ENCODE measurements at regions not wholly inside any gene's neighbourhood (a gene's known extent, or its start where the extent isn't known, plus 50 kb on each side); places are given as distances from the start of the nearest gene placed in this dataset.

- TF ChIP-seq, protein P1, sequence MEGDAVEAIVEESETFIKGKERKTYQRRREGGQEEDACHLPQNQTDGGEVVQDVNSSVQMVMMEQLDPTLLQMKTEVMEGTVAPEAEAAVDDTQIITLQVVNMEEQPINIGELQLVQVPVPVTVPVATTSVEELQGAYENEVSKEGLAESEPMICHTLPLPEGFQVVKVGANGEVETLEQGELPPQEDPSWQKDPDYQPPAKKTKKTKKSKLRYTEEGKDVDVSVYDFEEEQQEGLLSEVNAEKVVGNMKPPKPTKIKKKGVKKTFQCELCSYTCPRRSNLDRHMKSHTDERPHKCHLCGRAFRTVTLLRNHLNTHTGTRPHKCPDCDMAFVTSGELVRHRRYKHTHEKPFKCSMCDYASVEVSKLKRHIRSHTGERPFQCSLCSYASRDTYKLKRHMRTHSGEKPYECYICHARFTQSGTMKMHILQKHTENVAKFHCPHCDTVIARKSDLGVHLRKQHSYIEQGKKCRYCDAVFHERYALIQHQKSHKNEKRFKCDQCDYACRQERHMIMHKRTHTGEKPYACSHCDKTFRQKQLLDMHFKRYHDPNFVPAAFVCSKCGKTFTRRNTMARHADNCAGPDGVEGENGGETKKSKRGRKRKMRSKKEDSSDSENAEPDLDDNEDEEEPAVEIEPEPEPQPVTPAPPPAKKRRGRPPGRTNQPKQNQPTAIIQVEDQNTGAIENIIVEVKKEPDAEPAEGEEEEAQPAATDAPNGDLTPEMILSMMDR (IDR thresholded peaks at IDR 0.05; ENCODE audit: borderline replicate concordance, extremely low read depth, insufficient read depth), result no peak
- H3K9me3 ChIP-seq (ENCODE audit: control insufficient read depth in 2 of 3, insufficient read depth in 1 of 3, low read length in 3 of 3), result no peaks in the 10 kb centered on the region
- no peak for FAIRE-seq
- DNase-seq, result no peak
- intact Hi-C loops (cut with DNase I), result no loop called here
- H3K27ac ChIP-seq (ENCODE audit: low read depth in 2 of 2, low read length in 2 of 2), result no peak overlapping the region
- no peak overlapping the region for H3K4me3 ChIP-seq (ENCODE audit: low read length in 3 of 3)
- H3K36me3 ChIP-seq (ENCODE audit: control insufficient read depth in 2 of 3, insufficient read depth in 3 of 3, low read length in 3 of 3), result no peaks in the 10 kb centered on the region
- no peak overlapping the region for H3K9ac ChIP-seq (ENCODE audit: low read length in 3 of 3)
- no peaks in the 10 kb centered on the region for H3K4me1 ChIP-seq (ENCODE audit: control insufficient read depth in 2 of 3, insufficient read depth in 2 of 3, low read depth in 1 of 3, low read length in 3 of 3)
- no peaks in the 10 kb centered on the region for H3K27me3 ChIP-seq (ENCODE audit: control insufficient read depth, insufficient read depth, low read length)
These were observed 1755.4 kb downstream of the PLA2G4A start for GRCh38 chr1:188584119-188584518.

DNA sequence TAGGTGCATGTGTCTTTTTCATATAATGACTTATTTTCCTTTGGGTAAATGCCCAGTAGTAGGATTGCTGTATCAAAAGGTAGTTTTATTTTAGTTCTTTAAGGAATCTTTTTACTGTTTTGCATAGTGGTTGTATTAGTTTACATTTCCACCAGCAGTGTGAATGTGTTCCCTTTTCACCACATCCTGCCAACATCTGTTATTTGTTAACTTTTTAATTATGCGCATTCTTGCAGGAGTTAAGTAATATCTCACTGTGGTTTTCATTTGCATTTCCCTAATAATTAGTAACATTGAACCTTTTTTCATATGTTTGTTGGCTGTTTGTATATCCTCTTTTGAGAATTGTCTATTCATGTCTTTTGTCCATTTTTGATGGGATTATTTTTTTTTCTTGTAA, 1761.9 kb downstream of the PLA2G4A start:
- no peak for DNase-seq
- H3K36me3 ChIP-seq (ENCODE audit: control insufficient read depth in 2 of 3, insufficient read depth in 3 of 3, low read length in 3 of 3), result no peaks in the 10 kb centered on the region
- no peak overlapping the region for H3K4me3 ChIP-seq (ENCODE audit: low read length in 3 of 3)
- no peaks in the 10 kb centered on the region for H3K27me3 ChIP-seq (ENCODE audit: control insufficient read depth, insufficient read depth, low read length)
- H3K9ac ChIP-seq (ENCODE audit: low read length in 3 of 3), result no peak overlapping the region
- no peaks in the 10 kb centered on the region for H3K4me1 ChIP-seq (ENCODE audit: control insufficient read depth in 2 of 3, insufficient read depth in 2 of 3, low read depth in 1 of 3, low read length in 3 of 3)
- TF ChIP-seq, protein P1 (IDR thresholded peaks at IDR 0.05; ENCODE audit: borderline replicate concordance, extremely low read depth, insufficient read depth), result no peak
- intact Hi-C loops (cut with DNase I), result no loop called here
- no peak overlapping the region for H3K27ac ChIP-seq (ENCODE audit: low read depth in 2 of 2, low read length in 2 of 2)
- no peaks in the 10 kb centered on the region for H3K9me3 ChIP-seq (ENCODE audit: control insufficient read depth in 2 of 3, insufficient read depth in 1 of 3, low read length in 3 of 3)
- no peak for FAIRE-seq

DNA sequence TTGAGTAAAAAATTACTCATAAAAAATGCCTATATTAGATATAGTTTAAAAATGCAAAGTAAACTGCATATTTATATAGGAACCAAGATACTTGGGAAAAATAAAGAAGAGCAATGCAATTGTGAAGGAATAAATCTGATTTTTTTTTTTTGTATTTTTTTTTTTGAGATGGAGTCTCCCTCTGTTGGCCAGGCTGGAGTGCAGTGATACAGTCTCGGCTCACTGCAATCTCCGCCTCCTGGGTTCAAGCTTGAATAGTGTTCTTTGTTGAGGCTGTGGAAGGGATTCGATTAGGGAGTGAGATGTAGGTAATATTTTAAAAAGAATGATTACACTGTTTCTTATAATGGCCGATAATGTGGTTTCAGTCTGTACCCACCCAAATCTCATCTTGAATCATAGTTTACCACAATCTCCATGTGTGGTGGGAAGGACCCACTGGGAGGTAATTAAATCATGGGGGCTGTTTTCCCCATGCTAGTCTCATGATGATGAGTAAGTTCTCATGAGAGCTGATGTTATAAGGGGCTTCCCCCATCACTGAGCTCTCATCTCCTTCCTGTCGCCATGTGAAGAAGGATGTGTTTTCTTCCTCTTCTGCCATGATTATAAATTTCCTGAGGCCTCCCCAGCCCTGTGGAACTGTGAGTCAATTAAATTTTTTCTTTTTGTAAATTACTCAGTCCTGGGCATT, 1765.9 kb downstream of the PLA2G4A start:
- intact Hi-C loops (cut with DNase I), result no loop called here
- no peak for FAIRE-seq

More for the DNA sequence above, 1765.9 kb downstream of the PLA2G4A start:
- Histone ChIP-seq H3K9me3 (ENCODE audit: control insufficient read depth in 2 of 3, insufficient read depth in 1 of 3, low read length in 3 of 3) (no peaks in the 10 kb centered on the region), H3K27me3 (ENCODE audit: control insufficient read depth, insufficient read depth, low read length) (no peaks in the 10 kb centered on the region), H3K27ac (ENCODE audit: low read depth in 2 of 2, low read length in 2 of 2) (no peak overlapping the region), H3K36me3 (ENCODE audit: control insufficient read depth in 2 of 3, insufficient read depth in 3 of 3, low read length in 3 of 3) (no peaks in the 10 kb centered on the region), H3K4me1 (ENCODE audit: control insufficient read depth in 2 of 3, insufficient read depth in 2 of 3, low read depth in 1 of 3, low read length in 3 of 3) (no peaks in the 10 kb centered on the region), H3K9ac (ENCODE audit: low read length in 3 of 3) (no peak overlapping the region), H3K4me3 (ENCODE audit: low read length in 3 of 3) (no peak overlapping the region)
- no peak for DNase-seq
- TF ChIP-seq, protein P1 (IDR thresholded peaks at IDR 0.05; ENCODE audit: borderline replicate concordance, extremely low read depth, insufficient read depth), result no peak
